Calu3 (cell line): ENCODE measurements at regions not wholly inside any gene's neighbourhood (a gene's known extent, or its start where the extent isn't known, plus 50 kb on each side); places are given as distances from the start of the nearest gene placed in this dataset.
"Not testable (repeated sequence)": the region's sequence is repeated elsewhere in the genome, so short reads cannot be mapped to it uniquely, and the experiment has no call there.

Experiments
- BruUV-seq: library from RNA; stranded (reverse); fragments of 400-500 nt; replicated peaks from 2 replicates; lab custom pipeline; 2021; lab: Mats Ljungman, UMichigan
- CTCF ChIA-PET: fragments of 300-600 bp; sonication (Branson Sonifier 250); formaldehyde crosslinking; loops from one replicate; lab custom pipeline; 2022; ENCODE audit warnings: antibody characterized with exemption; lab: Charles Lee
- DNase-seq: peaks from one replicate; pipeline ENCODE4 v3.0.0; 2022
- H3K27ac Mint-ChIP-seq: one replicate; pipeline ENCODE4 v1.8.0; 2022; ENCODE audit warnings: mixed read lengths; ENCODE audit not compliant: unreplicated experiment
- H3K27me3 Mint-ChIP-seq: one replicate; pipeline ENCODE4 v1.8.0; 2022; ENCODE audit warnings: mixed read lengths; ENCODE audit not compliant: unreplicated experiment
- H3K36me3 Mint-ChIP-seq: one replicate; pipeline ENCODE4 v1.8.0; 2022; ENCODE audit warnings: mild to moderate bottlenecking, moderate library complexity, mixed read lengths; ENCODE audit not compliant: insufficient read depth, unreplicated experiment
- H3K4me1 Mint-ChIP-seq: one replicate; pipeline ENCODE4 v1.8.0; 2022; ENCODE audit warnings: mild to moderate bottlenecking, low read depth, mixed read lengths; ENCODE audit not compliant: unreplicated experiment
- H3K4me3 Mint-ChIP-seq: one replicate; pipeline ENCODE4 v1.8.0; 2022; ENCODE audit warnings: mild to moderate bottlenecking, low read depth, moderate library complexity, mixed read lengths; ENCODE audit not compliant: unreplicated experiment
- H3K9me3 Mint-ChIP-seq: one replicate; pipeline ENCODE4 v1.8.0; 2022; ENCODE audit warnings: low read depth, mixed read lengths; ENCODE audit not compliant: unreplicated experiment
- CTCF ChIP-seq: fragments of 200-600 bp; IDR thresholded peaks from one replicate; pipeline ENCODE4 v1.8.0; 2022; ENCODE audit warnings: antibody characterized with exemption; ENCODE audit not compliant: unreplicated experiment
- intact Hi-C: fragments of 100-400 bp; cut with micrococcal nuclease; formaldehyde crosslinking; loops from one replicate; pipeline ENCODE4 v1.10.0; 2022; ENCODE audit not compliant: unreplicated experiment

GRCh38 chr7:131808736-131809135 is 252.3 kb upstream of the PODXL start:
- Mint-ChIP-seq H3K4me3 (no peak overlapping the region), H3K4me1 (no peaks in the 10 kb centered on the region), H3K27ac (no peak overlapping the region), H3K9me3 (no peaks in the 10 kb centered on the region), H3K36me3 (no peaks in the 10 kb centered on the region), H3K27me3 (peaks cover 62% of the 10 kb centered on the region)
- TF ChIP-seq CTCF = no peak
- DNase-seq = no peak
- intact Hi-C loops = no loop called here
- CTCF ChIA-PET = no interaction called here
- BruUV-seq = no TSS peak

- H3K27me3 Mint-ChIP-seq = peaks cover 68% of the 10 kb centered on the region
- H3K36me3 Mint-ChIP-seq, DNase-seq, H3K4me1 Mint-ChIP-seq, H3K4me3 Mint-ChIP-seq, H3K27ac Mint-ChIP-seq, BruUV-seq, H3K9me3 Mint-ChIP-seq, CTCF ChIA-PET, intact Hi-C loops: not testable (repeated sequence)
Observed at GRCh38 chr7:131808156-131808555, 251.7 kb upstream of the PODXL start.

GRCh38 chr7:131803816-131804215 is 247.4 kb upstream of the PODXL start:
- no peaks in the 10 kb centered on the region for H3K9me3 Mint-ChIP-seq
- no peaks in the 10 kb centered on the region for H3K36me3 Mint-ChIP-seq
- no peak for DNase-seq
- no peak overlapping the region for H3K4me3 Mint-ChIP-seq
- peaks cover 81% of the 10 kb centered on the region for H3K27me3 Mint-ChIP-seq
- CTCF ChIA-PET = no interaction called here
- no peak overlapping the region for H3K27ac Mint-ChIP-seq
- TF ChIP-seq CTCF = no peak
- no peaks in the 10 kb centered on the region for H3K4me1 Mint-ChIP-seq
- BruUV-seq = no TSS peak
- intact Hi-C loops = no loop called here

GRCh38 chr7:131802195-131802864 is 245.9 kb upstream of the PODXL start:
- CTCF ChIA-PET = no interaction called here
- peaks cover 78% of the 10 kb centered on the region for H3K27me3 Mint-ChIP-seq
- intact Hi-C loops = no loop called here
- no peak overlapping the region for H3K4me3 Mint-ChIP-seq
- no peaks in the 10 kb centered on the region for H3K4me1 Mint-ChIP-seq
- no peak overlapping the region for H3K27ac Mint-ChIP-seq
- no peaks in the 10 kb centered on the region for H3K9me3 Mint-ChIP-seq
- no TSS peak for BruUV-seq
- DNase-seq = no peak
- TF ChIP-seq CTCF = no peak
- H3K36me3 Mint-ChIP-seq = no peaks in the 10 kb centered on the region

- no peak for DNase-seq
- Mint-ChIP-seq H3K9me3 (no peaks in the 10 kb centered on the region), H3K4me3 (no peak overlapping the region), H3K4me1 (no peaks in the 10 kb centered on the region), H3K27me3 (peaks cover 78% of the 10 kb centered on the region), H3K36me3 (no peaks in the 10 kb centered on the region), H3K27ac (no peak overlapping the region)
- CTCF ChIA-PET = no interaction called here
- no TSS peak for BruUV-seq
- no peak for TF ChIP-seq CTCF
- intact Hi-C loops = no loop called here
Observed at GRCh38 chr7:131800531-131800930, 244.1 kb upstream of the PODXL start.
